Stimulated activated CD4-positive, alpha-beta T cell treated with anti-CD3 and anti-CD28 coated beads, Interleukin-2, amount 100 ng/mL, for 24 hours (primary cell): ENCODE measurements at regions not wholly inside any gene's neighbourhood (a gene's known extent, or its start where the extent isn't known, plus 50 kb on each side); places are given as distances from the start of the nearest gene placed in this dataset.

Experiments
- DNase-seq, 2 donors: peaks; one replicate each; pipeline ENCODE4 v3.0.0-alpha.2; 2020

DNA sequence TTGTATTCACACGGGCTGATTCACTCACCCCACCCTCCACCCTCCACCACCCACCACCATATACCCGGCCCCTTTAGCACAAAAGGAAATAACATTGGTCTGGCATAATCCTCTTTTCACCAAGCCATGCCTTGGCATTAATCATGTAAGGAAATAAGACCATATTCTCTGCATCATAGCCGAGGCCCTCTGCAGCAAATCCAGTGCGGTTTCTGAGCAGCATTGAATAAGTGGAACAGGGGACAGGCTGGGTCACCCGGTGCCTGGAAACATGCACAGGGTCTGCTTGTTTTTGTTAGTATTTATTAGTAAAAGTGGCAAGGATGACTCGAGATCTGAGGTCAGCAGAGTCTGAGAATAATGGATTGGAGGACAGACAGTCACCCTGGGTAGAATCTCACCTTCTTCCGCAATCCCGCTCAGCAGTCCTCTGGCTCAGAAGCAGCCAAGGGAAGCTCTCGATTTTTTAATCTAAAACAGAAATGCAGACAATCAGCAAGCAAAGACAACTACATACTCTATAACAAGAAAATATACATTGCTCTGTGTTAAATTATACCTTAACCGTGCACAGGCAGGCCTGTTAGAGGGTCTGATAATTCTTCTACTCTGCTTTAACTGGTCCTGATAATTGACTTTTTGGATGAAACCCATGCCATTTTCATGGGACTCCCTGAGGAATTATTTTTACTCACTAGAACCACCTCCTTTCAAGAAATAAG lies 52.4 kb upstream of the CDC42BPA start:
- no peak for DNase-seq

DNA sequence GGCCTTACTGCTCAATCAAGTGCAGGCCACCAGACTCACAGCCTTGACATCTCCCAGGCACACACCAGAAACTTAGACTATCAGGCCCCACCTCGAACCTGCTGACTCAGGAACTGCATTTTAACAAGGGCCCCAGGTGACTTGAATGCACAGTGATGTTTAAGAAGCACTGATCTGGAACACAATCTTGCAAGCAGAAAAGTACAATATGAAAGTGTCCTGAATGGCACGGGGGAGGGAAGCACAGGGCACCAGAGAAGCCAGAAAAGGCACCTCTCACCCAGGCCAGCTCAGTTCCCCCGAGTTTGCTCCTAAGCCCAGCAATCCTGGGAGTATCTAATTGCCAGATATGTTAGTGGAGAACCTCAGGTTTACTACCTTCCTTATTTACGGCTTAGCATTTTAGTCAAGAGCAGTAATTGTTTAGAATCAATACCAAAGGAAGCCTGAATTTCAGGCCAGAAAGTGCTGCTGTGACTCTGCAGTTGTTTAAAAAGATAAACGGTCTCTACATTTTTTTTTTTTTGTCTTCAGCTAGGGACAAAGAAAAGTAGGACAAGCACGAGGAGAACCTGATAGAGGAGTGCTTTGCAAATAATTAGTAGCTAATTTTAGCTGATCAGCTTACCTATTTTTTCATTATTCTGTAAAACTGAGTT lies 50.9 kb upstream of the CDC42BPA start:
- no peak for DNase-seq
